PC-9 (cell line): ENCODE measurements at regions not wholly inside any gene's neighbourhood (a gene's known extent, or its start where the extent isn't known, plus 50 kb on each side); places are given as distances from the start of the nearest gene placed in this dataset.

Experiments
- BruUV-seq: library from RNA; stranded (reverse); fragments of 400-500 nt; replicated peaks from 2 replicates; lab custom pipeline; 2021; lab: Mats Ljungman, UMichigan
- CTCF ChIA-PET: fragments of 300-600 bp; sonication (Branson Sonifier 250); formaldehyde crosslinking; loops from one replicate; lab custom pipeline; 2022; ENCODE audit warnings: antibody characterized with exemption; lab: Charles Lee
- POLR2A ChIA-PET: fragments of 300-600 bp; sonication (Branson Sonifier 250); formaldehyde crosslinking; loops from one replicate; lab custom pipeline; 2022; ENCODE audit warnings: antibody characterized with exemption; ENCODE audit not compliant: unreplicated experiment; lab: Charles Lee
- DNase-seq, 2 experiments: peaks; one replicate each; pipeline versions ENCODE4 v3.0.0 to v3.0.0-alpha.2; 2015 to 2022; ENCODE audit warnings: mixed read lengths in 1 of 2
- H2AFZ ChIP-seq: fragments of 200-600 bp; sonication (generic); 2 replicates; pipeline ENCODE4 v1.8.1; 2017; ENCODE audit warnings: antibody characterized with exemption
- H3F3A ChIP-seq: fragments of 200-600 bp; sonication (generic); 2 replicates; pipeline ENCODE4 v1.8.1; 2017; ENCODE audit warnings: antibody characterized with exemption, mild to moderate bottlenecking, low read depth; ENCODE audit not compliant: insufficient read depth
- H3K27ac ChIP-seq: fragments of 200-600 bp; sonication (generic); 2 replicates; pipeline ENCODE4 v1.6.1; 2016; ENCODE audit warnings: mixed run types
- H3K27me3 ChIP-seq: fragments of 200-600 bp; sonication (generic); 2 replicates; pipeline ENCODE4 v1.6.1; 2016; ENCODE audit warnings: low read depth, mixed run types; ENCODE audit not compliant: insufficient read depth
- H3K36me3 ChIP-seq: fragments of 200-600 bp; sonication (generic); 2 replicates; pipeline ENCODE4 v1.6.1; 2016; ENCODE audit warnings: low read depth, mixed run types
- H3K4me1 ChIP-seq: fragments of 200-600 bp; sonication (generic); replicated peaks from 2 replicates; pipeline ENCODE4 v1.6.1; 2016; ENCODE audit warnings: mixed run types; ENCODE audit not compliant: insufficient read depth
- H3K4me2 ChIP-seq: fragments of 200-600 bp; sonication (generic); 2 replicates; pipeline ENCODE4 v1.6.1; 2017; ENCODE audit warnings: mixed run types
- H3K4me3 ChIP-seq: fragments of 200-600 bp; sonication (generic); 2 replicates; pipeline ENCODE4 v1.6.1; 2016; ENCODE audit warnings: mixed run types
- H3K79me2 ChIP-seq: fragments of 200-600 bp; sonication (generic); 2 replicates; pipeline ENCODE4 v1.6.1; 2017; ENCODE audit warnings: low read depth, mixed run types
- H3K9me2 ChIP-seq: fragments of 200-600 bp; sonication (generic); 2 replicates; pipeline ENCODE4 v1.8.1; 2017; ENCODE audit warnings: mild to moderate bottlenecking; ENCODE audit not compliant: insufficient read depth
- H3K9me3 ChIP-seq: fragments of 200-600 bp; sonication (generic); 2 replicates; pipeline ENCODE4 v1.8.1; 2016; ENCODE audit warnings: low read depth; ENCODE audit not compliant: insufficient read depth
- H4K20me1 ChIP-seq: fragments of 200-600 bp; sonication (generic); 2 replicates; pipeline ENCODE4 v1.8.1; 2017; ENCODE audit not compliant: insufficient read depth
- CTCF ChIP-seq: fragments of 200-600 bp; sonication (generic); conservative IDR thresholded peaks from 2 replicates; pipeline ENCODE4 v1.6.1; 2017; ENCODE audit warnings: mixed run types, antibody characterized with exemption, mild to moderate bottlenecking, moderate library complexity
- EZH2 ChIP-seq: fragments of 200-600 bp; sonication (generic); IDR thresholded peaks from 2 replicates; pipeline ENCODE4 v1.8.0; 2017; ENCODE audit warnings: antibody characterized with exemption, low read depth
- intact Hi-C: fragments of 100-400 bp; cut with micrococcal nuclease; formaldehyde crosslinking; loops from one replicate; pipeline ENCODE4 v1.10.0; 2022; ENCODE audit not compliant: unreplicated experiment

GRCh38 chr2:22215517-22215916 lies 1091.7 kb downstream of the TDRD15 start:
- DNase-seq = no peak
- Histone ChIP-seq H3K79me2 (no peaks in the 10 kb centered on the region), H3K4me3 (no peak overlapping the region), H4K20me1 (no peaks in the 10 kb centered on the region), H3K9me2 (no peaks in the 10 kb centered on the region), H3K27me3 (peaks cover 11% of the 10 kb centered on the region; the same call in 1 of the 2 replicates), H3K27ac (no peak overlapping the region), H3K36me3 (no peaks in the 10 kb centered on the region), H3K4me1 (no peaks in the 10 kb centered on the region), H3K9me3 (no peaks in the 10 kb centered on the region), H3K4me2 (no peak overlapping the region), H3F3A (no peaks in the 10 kb centered on the region), H2AFZ (no peak overlapping the region)
- intact Hi-C loops = no loop called here
- BruUV-seq = no TSS peak
- TF ChIP-seq CTCF (no peak), EZH2 (no peak)
- ChIA-PET POLR2A (no interaction called here), CTCF (no interaction called here)

- H4K20me1 ChIP-seq = no peaks in the 10 kb centered on the region
- no peak overlapping the region for H3K4me3 ChIP-seq
- POLR2A ChIA-PET = no interaction called here
- intact Hi-C loops = no loop called here
- H3K4me1 ChIP-seq = no peaks in the 10 kb centered on the region
- BruUV-seq = no TSS peak
- no peaks in the 10 kb centered on the region for H3K9me3 ChIP-seq
- DNase-seq = no peak
- TF ChIP-seq CTCF = no peak
- no peaks in the 10 kb centered on the region for H3K79me2 ChIP-seq
- H3K4me2 ChIP-seq = no peak overlapping the region
- H3K9me2 ChIP-seq = no peaks in the 10 kb centered on the region
- no peak overlapping the region for H2AFZ ChIP-seq
- H3K27ac ChIP-seq = no peak overlapping the region
- CTCF ChIA-PET = no interaction called here
- H3F3A ChIP-seq = no peaks in the 10 kb centered on the region
- H3K36me3 ChIP-seq = no peaks in the 10 kb centered on the region
- H3K27me3 ChIP-seq = peaks cover 11% of the 10 kb centered on the region; the same call in 1 of the 2 replicates
Measured at GRCh38 chr2:22217881-22218280, 1094.1 kb downstream of the TDRD15 start.

- no peaks in the 10 kb centered on the region for H4K20me1 ChIP-seq
- no peak for TF ChIP-seq EZH2
- TF ChIP-seq CTCF = no peak
- no peaks in the 10 kb centered on the region for H3K36me3 ChIP-seq
- BruUV-seq = no TSS peak
- no peaks in the 10 kb centered on the region for H3K9me3 ChIP-seq
- no peaks in the 10 kb centered on the region for H3K4me1 ChIP-seq
- no peak for DNase-seq
- intact Hi-C loops = no loop called here
- no peak overlapping the region for H3K4me3 ChIP-seq
- no peak overlapping the region for H2AFZ ChIP-seq
- no peaks in the 10 kb centered on the region for H3K9me2 ChIP-seq
- POLR2A ChIA-PET = no interaction called here
- CTCF ChIA-PET = no interaction called here
- H3K27me3 ChIP-seq = peaks cover 10% of the 10 kb centered on the region; the same call in 1 of the 2 replicates
- no peak overlapping the region for H3K27ac ChIP-seq
- no peaks in the 10 kb centered on the region for H3K79me2 ChIP-seq
- H3F3A ChIP-seq = no peaks in the 10 kb centered on the region
- no peak overlapping the region for H3K4me2 ChIP-seq
Measured at GRCh38 chr2:22221006-22221405, 1097.2 kb downstream of the TDRD15 start.
